ENCODE measurements at regions not wholly inside any gene's neighbourhood (a gene's known extent, or its start where the extent isn't known, plus 50 kb on each side); places are given as distances from the start of the nearest gene placed in this dataset.
"Not testable (repeated sequence)": the region's sequence is repeated elsewhere in the genome, so short reads cannot be mapped to it uniquely, and the experiment has no call there.

GRCh38 chr6:113776998-113777397 lies 80.1 kb upstream of the MARCKS start:
- H3K4me3 ChIP-seq (ENCODE audit: low read depth, low read length) = no peak overlapping the region

GRCh38 chr6:113777601-113778000 lies 79.5 kb upstream of the MARCKS start:
- no peak for DNase-seq (ENCODE audit: low read depth)
- TF ChIP-seq CTCF (IDR thresholded peaks at IDR 0.05; ENCODE audit: insufficient read depth, low read depth, low read length) = no peak
- H3K4me3 ChIP-seq (ENCODE audit: low read depth, low read length) = no peak overlapping the region

More at GRCh38 chr6:113776998-113777397, 80.1 kb upstream of the MARCKS start:
- peak; percentile 28 for DNase-seq (ENCODE audit: low read depth)
- no peak for TF ChIP-seq CTCF (IDR thresholded peaks at IDR 0.05; ENCODE audit: insufficient read depth, low read depth, low read length)

GRCh38 chr6:113779656-113780055 lies 77.5 kb upstream of the MARCKS start:
- no peak overlapping the region for H3K4me3 ChIP-seq (ENCODE audit: low read depth, low read length)
- DNase-seq (ENCODE audit: low read depth) = no peak
- no peak for TF ChIP-seq CTCF (IDR thresholded peaks at IDR 0.05; ENCODE audit: insufficient read depth, low read depth, low read length)

GRCh38 chr6:113782636-113783035 lies 74.5 kb upstream of the MARCKS start:
- DNase-seq (ENCODE audit: low read depth) = no peak
- no peak for TF ChIP-seq CTCF (IDR thresholded peaks at IDR 0.05; ENCODE audit: insufficient read depth, low read depth, low read length)
- no peak overlapping the region for H3K4me3 ChIP-seq (ENCODE audit: low read depth, low read length)

GRCh38 chr6:113786168-113786567 lies 71.0 kb upstream of the MARCKS start:
- DNase-seq (ENCODE audit: low read depth) = no peak
- no peak overlapping the region for H3K4me3 ChIP-seq (ENCODE audit: low read depth, low read length)
- TF ChIP-seq CTCF (IDR thresholded peaks at IDR 0.05; ENCODE audit: insufficient read depth, low read depth, low read length) = no peak

GRCh38 chr6:113788586-113788985 lies 68.6 kb upstream of the MARCKS start:
- no peak overlapping the region for H3K4me3 ChIP-seq (ENCODE audit: low read depth, low read length)
- DNase-seq (ENCODE audit: low read depth) = no peak
- TF ChIP-seq CTCF (IDR thresholded peaks at IDR 0.05; ENCODE audit: insufficient read depth, low read depth, low read length) = no peak

- DNase-seq (ENCODE audit: low read depth) = not testable (repeated sequence)
These were observed 65.9 kb upstream of the MARCKS start for GRCh38 chr6:113791225-113791624.

GRCh38 chr6:113795371-113795770 lies 61.8 kb upstream of the MARCKS start:
- not testable (repeated sequence) for DNase-seq (ENCODE audit: low read depth); H3K4me3 ChIP-seq (ENCODE audit: low read depth, low read length)

More at GRCh38 chr6:113791225-113791624, 65.9 kb upstream of the MARCKS start:
- not testable (repeated sequence) for H3K4me3 ChIP-seq (ENCODE audit: low read depth, low read length)

Measured in fibroblast of villous mesenchyme (primary cell).